ENCODE measurements at regions not wholly inside any gene's neighbourhood (a gene's known extent, or its start where the extent isn't known, plus 50 kb on each side); places are given as distances from the start of the nearest gene placed in this dataset.
"Not testable (repeated sequence)": the region's sequence is repeated elsewhere in the genome, so short reads cannot be mapped to it uniquely, and the experiment has no call there.

GRCh38 chr5:21594566-21594965 lies 1258.6 kb downstream of the CDH12 start:
- no peak for DNase-seq

GRCh38 chr5:21593261-21593660 lies 1259.9 kb downstream of the CDH12 start:
- DNase-seq, result no peak

- DNase-seq, result no peak
Observed at GRCh38 chr5:21581508-21581907, 1271.6 kb downstream of the CDH12 start.

DNA sequence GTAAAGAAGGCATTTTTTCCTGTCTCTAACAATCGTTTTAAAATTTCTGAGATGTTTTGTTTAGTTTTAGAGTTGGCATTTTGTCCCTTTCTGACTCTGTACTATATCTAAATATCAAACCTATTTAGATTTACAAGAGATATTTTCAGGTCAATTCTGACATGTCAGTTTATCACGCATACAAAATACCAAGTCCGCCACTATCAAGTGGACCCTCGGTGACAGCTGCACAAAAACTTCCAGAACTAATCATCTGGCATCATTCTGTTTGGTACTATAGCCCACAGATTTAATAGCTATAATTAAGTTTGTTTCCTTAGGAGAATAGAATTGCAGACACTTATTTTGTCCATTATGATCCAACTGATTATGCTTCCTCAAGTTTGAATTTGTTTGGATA lies 1278.2 kb downstream of the CDH12 start:
- DNase-seq, result no peak

DNA sequence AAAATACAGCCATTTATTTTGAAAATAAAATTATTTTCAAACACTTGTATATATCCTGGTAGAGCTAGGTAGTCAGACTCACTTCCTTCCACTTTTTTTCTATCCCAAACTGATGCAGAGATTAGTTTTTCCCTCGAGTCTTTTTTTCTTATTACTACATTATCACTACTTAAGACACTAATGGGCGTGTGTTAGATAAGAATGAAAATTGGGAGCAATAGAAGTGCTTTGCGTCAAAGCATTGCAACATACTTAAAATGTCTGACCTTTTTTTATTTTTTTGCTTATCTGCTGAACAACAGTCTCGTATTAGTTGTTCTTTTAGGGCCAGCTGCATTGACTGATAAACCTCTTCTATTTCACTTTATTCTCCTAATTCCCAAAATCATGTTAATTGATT lies 1278.7 kb downstream of the CDH12 start:
- DNase-seq, result no peak

DNA sequence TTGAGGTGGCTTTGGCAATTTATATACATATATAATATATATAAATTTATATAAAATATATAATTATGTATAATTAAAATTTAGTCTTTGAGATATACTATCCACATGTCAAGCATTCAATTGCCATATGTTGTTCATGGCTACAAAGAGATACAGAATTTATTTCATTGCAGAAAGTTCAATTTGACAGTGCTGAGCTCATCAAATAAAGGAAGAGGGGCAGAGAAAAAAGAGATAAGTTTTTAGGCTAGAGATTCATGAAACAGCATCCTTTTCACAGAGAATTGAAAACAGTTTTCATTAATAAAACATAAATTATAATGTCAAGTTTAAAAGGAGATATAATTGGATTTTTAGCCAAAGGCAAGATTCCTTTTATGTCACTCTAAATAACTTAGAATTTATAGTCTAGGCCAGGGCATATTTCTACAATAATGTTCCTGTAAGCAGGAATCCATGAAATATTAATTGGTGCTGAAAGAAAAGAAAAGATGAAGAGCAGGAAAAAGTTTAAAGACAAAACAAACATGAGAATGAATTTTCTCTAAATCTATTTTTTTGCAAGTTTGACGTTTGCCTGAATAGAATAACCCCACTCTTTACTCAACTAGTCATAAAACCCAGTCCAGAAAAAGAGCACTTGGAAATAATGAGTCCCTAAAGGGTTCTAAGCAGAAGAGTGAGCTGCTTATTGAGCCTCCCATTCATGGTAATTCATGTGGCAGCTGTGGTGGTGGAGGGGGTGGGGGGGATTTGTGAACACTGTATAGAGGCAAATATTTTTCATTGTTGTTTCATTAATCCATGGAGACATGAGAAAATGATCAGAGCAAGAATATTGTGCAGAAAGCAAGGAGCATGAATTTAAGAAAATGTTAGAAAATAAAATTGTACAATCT lies 1279.5 kb downstream of the CDH12 start:
- DNase-seq, result no peak

GRCh38 chr5:21571196-21571595 lies 1281.9 kb downstream of the CDH12 start:
- not testable (repeated sequence) for DNase-seq

GRCh38 chr5:21559109-21559508 lies 1294.0 kb downstream of the CDH12 start:
- DNase-seq, result not testable (repeated sequence)

- DNase-seq, result not testable (repeated sequence)
Observed at GRCh38 chr5:21552263-21552662, 1300.9 kb downstream of the CDH12 start.

DNA sequence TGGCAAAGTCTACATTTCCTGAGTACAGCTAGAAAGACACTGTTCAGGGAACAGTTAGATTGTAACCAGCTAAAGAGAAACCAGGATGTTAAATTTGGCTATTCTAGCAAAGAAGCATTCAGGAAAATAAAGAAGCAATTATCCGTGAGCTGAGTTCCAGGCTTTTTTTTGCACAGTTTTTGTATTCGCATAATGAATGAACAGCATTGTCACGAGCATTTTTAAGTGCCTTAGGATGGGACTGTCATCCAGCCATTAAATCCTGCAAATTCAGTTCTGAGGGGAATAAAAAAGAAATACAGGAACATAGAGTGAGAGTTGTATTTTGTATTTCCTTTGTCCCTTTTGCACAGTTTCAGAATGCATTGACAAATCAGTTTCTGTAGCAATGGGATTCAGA lies 1302.2 kb downstream of the CDH12 start:
- DNase-seq, result not testable (repeated sequence)

DNA sequence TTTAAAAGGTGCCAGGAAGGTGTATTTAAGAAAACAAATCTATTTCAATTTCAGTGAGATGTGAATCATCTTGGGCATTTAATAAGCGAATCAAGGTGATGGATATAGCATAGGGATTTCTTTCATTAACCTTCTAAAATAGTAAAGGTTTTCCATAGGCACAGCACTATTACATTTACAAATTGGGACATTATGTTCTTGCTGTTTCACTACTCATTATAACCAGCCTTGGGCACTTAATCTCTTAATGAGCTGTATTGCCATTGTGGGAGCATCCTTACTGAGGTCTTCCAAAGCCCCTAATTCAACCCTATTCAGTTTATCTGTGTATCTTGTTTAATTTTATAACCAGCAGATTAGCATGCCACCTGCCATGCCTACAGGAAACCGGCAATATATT lies 1305.5 kb downstream of the CDH12 start:
- DNase-seq, result not testable (repeated sequence)

DNA sequence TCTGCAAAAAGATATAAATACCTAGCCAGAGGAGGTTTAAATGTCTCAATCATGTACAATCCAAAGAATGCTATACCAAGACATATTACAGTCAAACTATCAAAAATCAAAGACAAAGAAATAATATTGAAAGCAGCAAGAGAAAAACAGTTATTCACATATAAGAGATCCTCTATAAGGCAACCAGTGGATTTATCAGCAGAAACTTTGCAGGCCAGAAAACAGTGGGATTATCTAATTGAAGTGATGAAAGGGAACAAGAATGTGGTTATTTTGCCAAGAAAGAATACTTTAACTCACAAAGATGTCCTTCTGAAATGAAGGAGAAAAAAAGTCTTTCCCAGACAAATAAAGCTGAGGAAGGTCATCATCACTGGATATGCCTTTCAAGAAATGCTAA lies 1318.0 kb downstream of the CDH12 start:
- not testable (repeated sequence) for DNase-seq

DNA sequence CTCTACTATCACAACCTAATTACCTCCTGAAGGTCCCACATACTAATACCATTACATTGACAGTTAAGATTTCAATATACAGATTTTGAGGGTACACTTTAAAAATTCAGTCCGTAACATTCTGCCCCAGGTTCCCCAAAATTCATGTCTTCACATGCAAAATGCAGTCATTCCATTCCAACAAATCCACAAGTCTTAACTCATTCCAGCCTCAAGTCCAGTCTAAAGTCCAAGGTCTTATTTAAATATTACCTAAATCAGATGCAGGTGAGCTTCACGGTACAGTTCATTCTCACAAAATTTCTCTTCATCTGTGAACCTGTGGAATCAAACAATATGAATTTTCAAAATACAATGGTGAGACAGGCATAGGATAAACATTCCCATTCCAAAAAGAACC lies 1332.0 kb downstream of the CDH12 start:
- DNase-seq, result not testable (repeated sequence)

DNA sequence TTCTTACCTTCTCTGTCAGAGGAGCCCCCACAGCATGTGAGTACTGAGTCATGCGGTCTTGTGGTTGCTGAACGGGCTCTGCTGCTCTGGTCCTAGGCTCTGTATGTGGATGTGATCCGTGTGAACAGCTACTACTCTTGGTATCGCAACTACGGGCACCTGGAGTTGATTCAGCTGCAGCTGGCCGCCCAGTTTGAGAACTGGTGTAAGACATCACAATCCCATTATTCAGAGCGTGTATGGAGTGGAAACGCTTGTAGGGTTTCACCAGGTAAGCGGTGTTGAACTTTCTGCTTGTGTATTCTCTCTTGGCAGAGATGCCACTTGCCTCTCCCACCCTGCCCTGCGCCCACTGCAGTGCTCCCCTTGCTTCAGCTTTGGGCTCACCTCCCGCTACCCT lies 1356.2 kb downstream of the CDH12 start:
- not testable (repeated sequence) for DNase-seq

DNA sequence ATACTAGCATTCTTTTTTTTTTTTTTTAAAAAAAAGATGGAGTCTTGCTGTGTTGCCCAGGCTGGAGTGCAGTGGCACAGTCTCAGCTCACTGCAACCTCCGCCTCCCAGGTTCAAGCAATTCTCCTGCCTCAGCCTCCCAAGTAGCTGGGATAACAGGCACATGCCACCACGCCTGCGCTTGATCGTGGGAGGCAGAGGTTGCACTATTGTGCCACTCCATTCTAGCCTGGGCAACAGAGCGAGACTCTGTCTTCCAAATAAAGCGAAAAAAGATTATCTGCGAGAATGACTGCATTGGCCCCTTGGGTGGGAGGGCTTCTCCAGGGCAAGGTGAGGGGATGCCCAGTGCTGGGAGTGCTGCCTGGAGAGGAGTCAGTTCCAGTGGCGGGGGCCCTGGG lies 1357.1 kb downstream of the CDH12 start:
- DNase-seq, result not testable (repeated sequence)

DNA sequence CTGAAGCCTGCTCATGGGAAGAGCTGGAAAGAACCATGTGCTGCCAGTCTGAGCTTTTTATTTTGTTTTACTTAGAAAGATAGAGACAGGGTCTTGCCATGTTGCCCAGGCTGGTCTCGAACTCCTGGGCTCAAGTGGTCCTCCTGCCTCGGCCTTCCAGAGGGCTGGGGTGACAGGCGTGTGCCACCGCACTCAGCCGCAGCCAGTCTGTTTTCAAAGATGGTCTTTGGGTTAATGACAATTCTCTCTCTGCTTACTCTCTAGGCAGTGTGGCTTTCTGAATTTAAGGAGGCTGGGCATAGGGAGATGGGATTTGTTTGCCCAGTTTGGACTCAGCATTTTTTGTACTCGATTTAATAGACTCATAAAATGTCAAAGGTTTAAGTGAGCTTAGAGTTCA lies 1357.9 kb downstream of the CDH12 start:
- DNase-seq, result not testable (repeated sequence)

- DNase-seq, result not testable (repeated sequence)
Observed at GRCh38 chr5:21494033-21494432, 1359.1 kb downstream of the CDH12 start.

DNA sequence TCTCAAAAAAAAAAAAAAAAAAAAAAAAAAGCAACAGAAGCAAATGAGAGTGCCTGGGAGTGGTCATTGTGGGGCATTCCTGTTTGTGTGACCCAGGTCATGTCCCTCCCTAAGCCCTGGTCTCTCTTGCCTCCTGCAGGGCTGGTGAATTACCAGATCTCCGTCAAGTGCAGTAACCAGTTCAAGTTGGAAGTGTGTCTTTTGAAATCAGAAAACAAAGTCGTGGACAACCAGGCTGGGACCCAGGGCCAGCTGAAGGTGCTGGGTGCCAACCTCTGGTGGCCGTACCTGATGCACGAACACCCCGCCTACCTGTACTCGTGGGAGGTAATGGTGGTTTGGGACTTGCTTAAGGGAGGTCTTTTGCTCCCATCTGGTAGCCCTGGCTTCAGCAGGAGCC lies 1362.0 kb downstream of the CDH12 start:
- DNase-seq, result not testable (repeated sequence)

GRCh38 chr5:21488828-21489227 lies 1364.3 kb downstream of the CDH12 start:
- not testable (repeated sequence) for DNase-seq

DNA sequence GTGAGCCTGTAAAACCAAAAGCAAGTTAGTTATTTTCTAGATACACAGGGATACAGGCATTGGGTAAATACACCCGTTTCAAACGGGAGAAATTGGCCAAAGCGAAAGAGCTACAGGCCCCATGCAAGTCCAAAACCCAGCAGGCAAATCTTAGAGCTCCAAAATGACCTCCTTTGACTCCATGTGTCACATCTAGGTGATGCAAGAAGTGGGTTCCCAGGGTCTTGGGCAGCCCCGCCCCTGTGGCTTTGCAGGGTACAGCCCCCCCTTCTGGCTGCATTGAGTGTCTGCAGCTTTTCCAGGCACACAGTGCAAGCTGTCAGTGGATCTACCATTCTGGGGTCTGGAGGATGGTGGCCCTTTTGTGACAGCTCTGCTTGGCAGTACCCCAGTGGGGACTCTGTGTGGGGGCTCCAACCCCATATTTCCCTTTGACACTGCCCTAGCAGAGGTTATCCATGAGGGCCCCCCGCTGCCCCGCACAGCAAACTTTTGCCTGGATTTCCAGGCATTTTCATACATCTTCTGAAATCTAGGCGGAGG lies 1367.6 kb downstream of the CDH12 start:
- not testable (repeated sequence) for DNase-seq

- not testable (repeated sequence) for DNase-seq
Observed at GRCh38 chr5:21484498-21484889, 1368.7 kb downstream of the CDH12 start.

GRCh38 chr5:21483790-21484497 lies 1369.2 kb downstream of the CDH12 start:
- DNase-seq, result not testable (repeated sequence)

- DNase-seq, result not testable (repeated sequence)
Observed at GRCh38 chr5:21482983-21483650, 1370.0 kb downstream of the CDH12 start.
